ENCODE measurements at regions not wholly inside any gene's neighbourhood (a gene's known extent, or its start where the extent isn't known, plus 50 kb on each side); places are given as distances from the start of the nearest gene placed in this dataset.

DNA sequence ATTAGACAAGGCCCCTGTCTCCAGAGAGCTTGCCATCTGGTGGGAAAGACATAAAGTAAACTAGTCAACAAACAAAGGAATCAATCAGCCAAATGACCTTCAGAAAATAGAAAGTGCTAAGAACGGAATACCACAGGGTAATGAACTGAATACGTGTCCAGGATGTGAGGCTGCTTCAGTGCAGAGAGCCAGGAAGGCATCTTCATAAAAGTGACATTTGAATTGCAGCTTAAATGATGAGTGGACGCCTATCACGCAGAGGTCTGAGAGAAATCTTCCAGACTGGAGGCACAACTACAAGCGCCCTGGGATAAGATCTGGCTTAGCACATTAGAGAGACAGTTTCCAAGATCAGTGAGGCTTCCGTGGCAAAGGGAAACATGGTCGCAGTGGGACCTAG, 574.1 kb upstream of the CDH8 start (continued):
- no peak for TF ChIP-seq CEBPZ (IDR thresholded peaks at IDR 0.05; ENCODE audit: low read depth, low read length)
- no peak for TF ChIP-seq STAT1 (conservative IDR thresholded peaks at IDR 0.05)
- no peak for TF ChIP-seq ZNF274 (IDR thresholded peaks at IDR 0.05; ENCODE audit: insufficient read depth, insufficient read length)
- TF ChIP-seq FOXK2 (IDR thresholded peaks at IDR 0.05) = no peak
- TF ChIP-seq WRNIP1 (IDR thresholded peaks at IDR 0.05; ENCODE audit: borderline replicate concordance, low read depth, low read length) = no peak
- TF ChIP-seq, protein P1, sequence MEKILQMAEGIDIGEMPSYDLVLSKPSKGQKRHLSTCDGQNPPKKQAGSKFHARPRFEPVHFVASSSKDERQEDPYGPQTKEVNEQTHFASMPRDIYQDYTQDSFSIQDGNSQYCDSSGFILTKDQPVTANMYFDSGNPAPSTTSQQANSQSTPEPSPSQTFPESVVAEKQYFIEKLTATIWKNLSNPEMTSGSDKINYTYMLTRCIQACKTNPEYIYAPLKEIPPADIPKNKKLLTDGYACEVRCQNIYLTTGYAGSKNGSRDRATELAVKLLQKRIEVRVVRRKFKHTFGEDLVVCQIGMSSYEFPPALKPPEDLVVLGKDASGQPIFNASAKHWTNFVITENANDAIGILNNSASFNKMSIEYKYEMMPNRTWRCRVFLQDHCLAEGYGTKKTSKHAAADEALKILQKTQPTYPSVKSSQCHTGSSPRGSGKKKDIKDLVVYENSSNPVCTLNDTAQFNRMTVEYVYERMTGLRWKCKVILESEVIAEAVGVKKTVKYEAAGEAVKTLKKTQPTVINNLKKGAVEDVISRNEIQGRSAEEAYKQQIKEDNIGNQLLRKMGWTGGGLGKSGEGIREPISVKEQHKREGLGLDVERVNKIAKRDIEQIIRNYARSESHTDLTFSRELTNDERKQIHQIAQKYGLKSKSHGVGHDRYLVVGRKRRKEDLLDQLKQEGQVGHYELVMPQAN (conservative IDR thresholded peaks at IDR 0.05) = no peak
- TF ChIP-seq, protein P2, sequence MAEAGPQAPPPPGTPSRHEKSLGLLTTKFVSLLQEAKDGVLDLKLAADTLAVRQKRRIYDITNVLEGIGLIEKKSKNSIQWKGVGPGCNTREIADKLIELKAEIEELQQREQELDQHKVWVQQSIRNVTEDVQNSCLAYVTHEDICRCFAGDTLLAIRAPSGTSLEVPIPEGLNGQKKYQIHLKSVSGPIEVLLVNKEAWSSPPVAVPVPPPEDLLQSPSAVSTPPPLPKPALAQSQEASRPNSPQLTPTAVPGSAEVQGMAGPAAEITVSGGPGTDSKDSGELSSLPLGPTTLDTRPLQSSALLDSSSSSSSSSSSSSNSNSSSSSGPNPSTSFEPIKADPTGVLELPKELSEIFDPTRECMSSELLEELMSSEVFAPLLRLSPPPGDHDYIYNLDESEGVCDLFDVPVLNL (IDR thresholded peaks at IDR 0.05; ENCODE audit: low read depth, low read length) = no peak
- no peak for TF ChIP-seq BACH1 (IDR thresholded peaks at IDR 0.05; ENCODE audit: borderline replicate concordance)
- no peak for TF ChIP-seq GATAD2B (conservative IDR thresholded peaks at IDR 0.05; ENCODE audit: low read depth)
- no peak for TF ChIP-seq KAT2A (conservative IDR thresholded peaks at IDR 0.05; ENCODE audit: control insufficient read depth, low read depth, low read length)
